ENCODE measurements at regions not wholly inside any gene's neighbourhood (a gene's known extent, or its start where the extent isn't known, plus 50 kb on each side); places are given as distances from the start of the nearest gene placed in this dataset.

GRCh38 chr4:59608466-59608865, 1591.7 kb upstream of the ADGRL3 start:
- TF ChIP-seq CTCF (IDR thresholded peaks at IDR 0.05), result no peak
- no peak for TF ChIP-seq POLR2A (IDR thresholded peaks at IDR 0.05)

Data from Peyer's patch (tissue), 4 donors.